Liver (tissue), 9 donors: ENCODE measurements at regions not wholly inside any gene's neighbourhood (a gene's known extent, or its start where the extent isn't known, plus 50 kb on each side); places are given as distances from the start of the nearest gene placed in this dataset. TPM values are rescaled to one million over a fixed set of nuclear protein-coding genes. Genes with fewer than 3 reads are reported as not detected.

ENCODE experiments used
- DNase-seq: peaks from one replicate; pipeline ENCODE4 v3.0.0-alpha.2; 2017; ENCODE audit warnings: low spot score
- H3K27ac ChIP-seq, 2 donors: one replicate each; pipeline ENCODE4 v1.7.0; 2013; ENCODE audit warnings: inconsistent platforms in 2 of 2, low read length in 2 of 2, control low read depth in 1 of 2, low read depth in 1 of 2, mild to moderate bottlenecking in 1 of 2
- H3K27me3 ChIP-seq, 4 donors: one replicate each; pipeline versions ENCODE4 v1.6.1 to v1.7.0; 2013; ENCODE audit warnings: low read length in 3 of 4, inconsistent platforms in 1 of 4, mild to moderate bottlenecking in 1 of 4, moderate library complexity in 1 of 4; ENCODE audit not compliant: control insufficient read depth in 4 of 4, insufficient read depth in 4 of 4
- H3K36me3 ChIP-seq, 4 donors: one replicate each; pipeline versions ENCODE4 v1.6.1 to v1.7.0; 2013; ENCODE audit warnings: low read length in 3 of 4, mild to moderate bottlenecking in 3 of 4, low read depth in 1 of 4, moderate library complexity in 1 of 4; ENCODE audit not compliant: control insufficient read depth in 4 of 4, insufficient read depth in 3 of 4
- H3K4me1 ChIP-seq, 4 donors: one replicate each; pipeline versions ENCODE4 v1.6.1 to v1.7.0; 2013; ENCODE audit warnings: low read length in 3 of 4, mild to moderate bottlenecking in 3 of 4, moderate library complexity in 1 of 4; ENCODE audit not compliant: control insufficient read depth in 4 of 4, insufficient read depth in 4 of 4
- H3K4me3 ChIP-seq, 3 donors: one replicate each; pipeline versions ENCODE4 v1.6.1 to v1.7.0; 2013; ENCODE audit warnings: low read length in 3 of 3, control low read depth in 1 of 3, low read depth in 1 of 3, mild to moderate bottlenecking in 1 of 3
- H3K9ac ChIP-seq, 2 donors: one replicate each; pipeline ENCODE4 v1.7.0; 2013; ENCODE audit warnings: low read length in 2 of 2, mild to moderate bottlenecking in 2 of 2, moderate library complexity in 2 of 2, control low read depth in 1 of 2, low read depth in 1 of 2
- H3K9me3 ChIP-seq, 4 donors: one replicate each; pipeline versions ENCODE4 v1.6.1 to v1.7.0; 2013; ENCODE audit warnings: low read length in 3 of 4; ENCODE audit not compliant: control insufficient read depth in 4 of 4
- CTCF ChIP-seq: fragments of 150-350 bp; IDR thresholded peaks from 2 replicates; pipeline ENCODE4 v1.5.1; 2017; ENCODE audit warnings: improper control_type of control experiment, low read depth, low read length; ENCODE audit not compliant: missing input control
- GABPA ChIP-seq, 2 donors: IDR thresholded peaks in 1 of 2; conservative IDR thresholded peaks in 1 of 2; 2 replicates each; pipeline ENCODE4 v1.6.1; 2016; ENCODE audit warnings: antibody characterized with exemption in 2 of 2, mild to moderate bottlenecking in 1 of 2, moderate library complexity in 1 of 2
- HNF4G ChIP-seq: IDR thresholded peaks from 2 replicates; pipeline ENCODE4 v1.6.1; 2016; ENCODE audit warnings: antibody characterized with exemption
- NR2F2 ChIP-seq: IDR thresholded peaks from 2 replicates; pipeline ENCODE4 v1.6.1; 2016; ENCODE audit warnings: antibody characterized with exemption
- RAD21 ChIP-seq, 2 donors: IDR thresholded peaks; 2 replicates each; pipeline ENCODE4 v1.6.1; 2016; ENCODE audit warnings: antibody characterized with exemption in 2 of 2, mild to moderate bottlenecking in 2 of 2
- RXRA ChIP-seq, 2 donors: IDR thresholded peaks; 2 replicates each; pipeline ENCODE4 v1.6.1; 2017 to 2018; ENCODE audit warnings: antibody characterized with exemption in 2 of 2, mild to moderate bottlenecking in 1 of 2
- WGBS: extraction: QIAGEN DNeasy Blood & Tissue Kit; methylation state at CpG from one replicate; pipeline ENCODE4 v1.1.7; 2013; 5-methylcytosine and 5-hydroxymethylcytosine counted together
- small RNA-seq: library from RNA; depleted of rRNA; stranded (forward); fragments of <200 nt; gene quantifications from one replicate; pipeline ENCODE3, GENCODE V24; 2014
- TF ChIP-seq, protein P1 (sequence below): IDR thresholded peaks from 2 replicates; pipeline ENCODE4 v1.6.1; 2016; ENCODE audit warnings: antibody characterized with exemption
- TF ChIP-seq, protein P2 (sequence below): IDR thresholded peaks from 2 replicates; pipeline ENCODE4 v1.6.1; 2016; ENCODE audit warnings: antibody characterized with exemption
- donor health status: healthy.
- donor health status: healthy.
- donor health status: healthy.
- donor health status: healthy.
- donor health status: healthy.

GRCh38 chr4:114539985-114540384 is 58.6 kb upstream of the UGT8 start:
- Histone ChIP-seq H3K27ac (no peak overlapping the region), H3K9ac (no peak overlapping the region), H3K27me3 (no peaks in the 10 kb centered on the region), H3K4me1 (no peaks in the 10 kb centered on the region), H3K9me3 (no peaks in the 10 kb centered on the region), H3K36me3 (no peaks in the 10 kb centered on the region), H3K4me3 (no peak overlapping the region)
- TF ChIP-seq, protein P1, sequence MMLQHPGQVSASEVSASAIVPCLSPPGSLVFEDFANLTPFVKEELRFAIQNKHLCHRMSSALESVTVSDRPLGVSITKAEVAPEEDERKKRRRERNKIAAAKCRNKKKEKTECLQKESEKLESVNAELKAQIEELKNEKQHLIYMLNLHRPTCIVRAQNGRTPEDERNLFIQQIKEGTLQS: no peak
- no peak for TF ChIP-seq NR2F2
- no peak for TF ChIP-seq RXRA (IDR thresholded peaks at IDR 0.05)
- no peak for TF ChIP-seq GABPA (IDR thresholded peaks at IDR 0.05 in 1 of 2, conservative IDR thresholded peaks at IDR 0.05 in 1 of 2)
- TF ChIP-seq, protein P2, sequence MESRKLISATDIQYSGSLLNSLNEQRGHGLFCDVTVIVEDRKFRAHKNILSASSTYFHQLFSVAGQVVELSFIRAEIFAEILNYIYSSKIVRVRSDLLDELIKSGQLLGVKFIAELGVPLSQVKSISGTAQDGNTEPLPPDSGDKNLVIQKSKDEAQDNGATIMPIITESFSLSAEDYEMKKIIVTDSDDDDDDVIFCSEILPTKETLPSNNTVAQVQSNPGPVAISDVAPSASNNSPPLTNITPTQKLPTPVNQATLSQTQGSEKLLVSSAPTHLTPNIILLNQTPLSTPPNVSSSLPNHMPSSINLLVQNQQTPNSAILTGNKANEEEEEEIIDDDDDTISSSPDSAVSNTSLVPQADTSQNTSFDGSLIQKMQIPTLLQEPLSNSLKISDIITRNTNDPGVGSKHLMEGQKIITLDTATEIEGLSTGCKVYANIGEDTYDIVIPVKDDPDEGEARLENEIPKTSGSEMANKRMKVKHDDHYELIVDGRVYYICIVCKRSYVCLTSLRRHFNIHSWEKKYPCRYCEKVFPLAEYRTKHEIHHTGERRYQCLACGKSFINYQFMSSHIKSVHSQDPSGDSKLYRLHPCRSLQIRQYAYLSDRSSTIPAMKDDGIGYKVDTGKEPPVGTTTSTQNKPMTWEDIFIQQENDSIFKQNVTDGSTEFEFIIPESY: no peak
- no peak for DNase-seq

DNA sequence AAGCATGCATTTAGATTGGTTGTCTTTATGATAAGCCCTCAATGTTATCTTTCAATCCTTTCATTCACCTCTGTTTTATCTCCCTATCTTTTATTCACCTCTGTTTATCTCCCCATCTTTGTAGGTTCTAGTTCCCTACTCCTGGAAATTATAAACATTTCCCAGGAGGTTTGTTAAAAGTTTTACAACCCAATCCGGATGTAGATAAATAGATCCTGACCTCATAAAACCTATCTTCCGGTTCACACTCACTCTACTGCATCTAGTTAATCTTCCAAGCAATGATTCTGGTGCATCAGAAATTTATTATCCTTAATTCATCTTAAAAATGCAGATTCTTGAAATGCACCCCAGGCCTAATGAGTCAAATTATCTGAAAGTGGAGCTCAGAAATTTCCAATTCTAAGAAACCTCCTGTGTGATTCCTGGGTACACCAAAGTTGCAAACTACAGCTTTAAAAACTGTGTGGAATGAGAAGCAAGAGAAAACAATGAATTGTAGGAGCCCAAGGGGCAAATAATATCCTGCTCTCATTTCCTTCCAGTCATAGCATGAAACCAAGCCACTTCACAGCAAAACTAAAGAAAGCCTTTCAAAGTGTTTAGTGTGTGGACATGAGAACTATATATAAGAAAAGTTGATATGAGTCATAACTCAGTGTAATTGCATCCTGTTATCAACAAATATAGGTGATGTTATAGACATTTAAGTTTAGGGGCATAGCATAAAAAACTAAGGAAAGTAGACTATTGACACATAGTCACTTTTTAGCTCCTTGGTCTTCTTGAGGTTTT is 51.1 kb upstream of the UGT8 start:
- Histone ChIP-seq H3K36me3 (no peaks in the 10 kb centered on the region), H3K4me3 (no peak overlapping the region), H3K4me1 (no peaks in the 10 kb centered on the region), H3K9ac (no peak overlapping the region), H3K27me3 (no peaks in the 10 kb centered on the region), H3K27ac (no peak overlapping the region), H3K9me3 (no peaks in the 10 kb centered on the region)
- 52% methylated on average over 2 of the region's 2 CpGs for WGBS
- TF ChIP-seq, protein P1: no peak
- TF ChIP-seq NR2F2 (no peak), RAD21 (IDR thresholded peaks at IDR 0.05) (no peak), HNF4G (no peak), CTCF (no peak)
- DNase-seq: no peak

Small RNAs in the stretch of these regions (small RNA-seq; reads per million reads assigned to genes)
- gene AC093815.1: not detected
